Germinal center (tissue), 1 donor: ENCODE measurements at regions not wholly inside any gene's neighbourhood (a gene's known extent, or its start where the extent isn't known, plus 50 kb on each side); places are given as distances from the start of the nearest gene placed in this dataset.

Experiments used
- DNase-seq: peaks from one replicate; pipeline ENCODE4 v3.0.0; 2012; ENCODE audit warnings: mixed read lengths, low spot score

DNA sequence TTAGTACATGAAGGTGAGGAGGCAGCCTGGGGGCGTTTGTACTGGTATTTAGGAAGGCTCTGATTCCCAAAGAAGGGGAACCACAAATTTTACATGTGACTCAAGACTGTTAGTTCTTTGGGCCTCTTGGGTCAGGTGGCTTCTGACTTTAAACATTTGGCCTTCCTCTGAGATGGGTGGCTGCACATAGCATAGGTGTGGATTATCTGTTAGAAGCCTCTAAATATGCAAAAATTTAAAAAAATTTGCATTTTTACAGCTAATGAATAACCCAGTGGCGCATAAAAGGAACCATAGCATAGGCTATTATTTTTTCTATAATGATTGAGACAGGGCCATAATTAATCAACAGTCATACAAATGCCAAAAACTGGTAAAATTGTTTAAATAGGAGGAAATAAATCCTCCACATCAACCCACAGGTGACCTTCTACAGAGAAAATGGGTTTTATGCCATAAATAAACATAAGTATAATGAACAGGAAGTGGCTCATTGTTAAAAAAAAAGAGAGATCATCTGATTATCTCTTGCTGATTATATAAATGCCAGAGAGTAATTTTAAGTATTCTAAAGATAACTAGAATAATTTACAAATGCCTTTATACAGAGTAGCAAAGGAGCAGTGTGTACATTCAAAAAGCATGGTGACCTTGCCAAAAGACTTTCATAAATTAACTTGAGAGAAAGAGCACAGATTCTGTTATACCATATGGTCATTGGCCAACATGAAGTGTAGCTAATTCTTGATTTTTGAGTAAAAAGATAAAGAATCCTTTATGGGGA lies 284.2 kb upstream of the ATP2B1 start:
- no peak for DNase-seq

DNA sequence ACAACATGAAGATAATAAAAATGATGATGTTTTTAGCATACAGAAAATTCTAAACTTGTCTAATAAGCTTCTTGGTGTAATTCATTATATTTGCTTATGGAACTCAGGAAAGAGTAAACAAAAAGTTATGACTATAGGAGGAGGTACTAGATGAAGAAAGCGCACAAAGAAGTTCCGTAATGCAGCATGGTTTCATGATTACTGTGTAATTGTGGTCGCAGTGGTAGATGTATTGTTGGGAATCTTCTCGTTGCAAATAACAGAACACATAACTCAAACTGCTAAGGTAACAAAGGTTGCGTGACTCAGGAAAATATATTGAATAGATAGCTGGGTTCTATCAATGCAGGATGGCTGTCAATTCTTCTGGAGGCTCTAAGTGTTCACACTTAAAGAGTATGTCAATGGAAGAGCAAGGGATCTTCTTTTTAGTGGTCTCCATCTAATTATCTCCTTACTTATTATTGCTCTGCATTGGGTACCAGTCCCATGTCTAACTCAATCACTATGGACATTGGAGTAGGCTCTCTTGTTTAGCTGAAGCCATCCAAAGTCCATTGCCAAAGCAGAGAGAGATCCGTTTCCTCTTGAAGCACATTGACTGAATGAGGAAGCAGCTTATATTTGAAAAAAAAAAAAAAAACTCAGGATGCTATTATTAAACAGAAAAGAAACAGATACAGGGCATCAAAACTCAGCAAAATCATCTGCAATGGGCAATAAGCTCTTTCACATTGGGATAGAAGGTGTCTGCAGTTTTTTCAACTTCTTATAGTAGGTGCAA lies 283.4 kb upstream of the ATP2B1 start:
- DNase-seq, result no peak

DNA sequence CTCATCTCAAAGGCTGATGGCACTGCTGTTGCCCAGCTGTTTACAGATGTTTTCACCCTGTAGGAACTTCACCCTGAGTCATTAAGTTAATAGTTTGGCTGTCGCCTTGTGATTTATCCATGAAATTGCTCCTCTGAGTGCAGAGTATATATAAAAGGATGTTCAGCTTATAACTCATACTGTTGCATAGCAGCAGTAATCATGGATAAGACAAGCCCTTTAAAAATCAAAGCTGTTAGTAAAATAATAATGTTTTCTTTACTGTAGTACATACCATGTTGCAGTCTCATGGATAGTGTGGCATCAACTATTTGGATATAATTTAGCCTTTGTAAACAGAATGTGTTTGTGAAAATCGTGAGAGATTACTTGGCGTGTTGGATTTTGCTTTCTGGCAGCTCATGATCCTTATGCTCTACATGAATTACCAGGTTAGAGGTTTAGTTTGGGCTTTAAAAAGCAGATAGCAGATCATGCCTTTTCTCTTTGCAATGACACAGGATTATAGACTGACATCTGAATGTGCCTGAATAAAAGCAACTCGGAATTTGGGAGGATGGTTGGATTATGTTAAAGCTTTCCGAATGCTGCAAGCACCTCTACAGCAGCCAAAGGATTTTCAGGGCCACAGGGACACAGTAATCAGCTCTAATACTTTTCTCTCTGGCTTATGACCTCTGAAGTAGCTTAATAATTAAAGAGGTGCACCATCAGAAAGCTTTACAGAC lies 279.7 kb upstream of the ATP2B1 start:
- no peak for DNase-seq

DNA sequence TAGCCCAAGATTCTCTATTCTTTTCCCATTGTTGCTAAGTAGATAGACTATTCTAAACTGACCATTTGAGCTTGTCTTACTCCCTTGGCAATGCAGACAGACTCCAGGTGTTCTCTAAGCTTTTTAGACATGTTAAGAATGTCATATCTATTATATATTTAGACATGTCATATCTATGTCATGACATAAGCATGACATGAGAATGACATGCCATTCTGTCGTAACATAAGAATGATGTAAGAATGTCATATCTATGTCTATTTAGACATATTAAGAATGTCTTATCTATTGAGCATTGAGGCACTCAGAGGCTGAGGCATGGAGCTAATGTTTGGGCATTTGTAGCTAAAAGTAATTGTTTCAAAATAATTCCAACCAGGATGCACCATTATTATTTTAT lies 277.3 kb upstream of the ATP2B1 start:
- DNase-seq, result no peak

DNA sequence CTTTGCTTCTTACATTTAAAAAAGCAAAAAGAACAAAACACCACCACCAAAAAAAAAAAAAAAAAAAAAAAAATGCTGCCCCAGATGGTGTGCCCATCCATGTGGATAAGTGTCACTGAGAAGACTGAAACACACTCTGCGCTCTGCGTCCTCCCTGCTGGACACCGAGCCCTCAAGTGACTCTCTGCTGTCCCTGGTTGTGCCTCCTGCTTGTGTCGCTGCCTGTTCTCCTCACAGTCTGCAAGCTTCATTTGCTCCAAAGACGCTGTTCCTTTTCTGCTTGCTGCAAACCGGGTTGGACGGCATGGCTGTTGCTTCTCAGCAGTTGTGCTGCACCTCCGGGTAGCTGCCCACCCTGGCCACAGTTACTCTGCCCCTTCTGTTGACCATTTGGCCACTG lies 276.2 kb upstream of the ATP2B1 start:
- DNase-seq, result no peak

DNA sequence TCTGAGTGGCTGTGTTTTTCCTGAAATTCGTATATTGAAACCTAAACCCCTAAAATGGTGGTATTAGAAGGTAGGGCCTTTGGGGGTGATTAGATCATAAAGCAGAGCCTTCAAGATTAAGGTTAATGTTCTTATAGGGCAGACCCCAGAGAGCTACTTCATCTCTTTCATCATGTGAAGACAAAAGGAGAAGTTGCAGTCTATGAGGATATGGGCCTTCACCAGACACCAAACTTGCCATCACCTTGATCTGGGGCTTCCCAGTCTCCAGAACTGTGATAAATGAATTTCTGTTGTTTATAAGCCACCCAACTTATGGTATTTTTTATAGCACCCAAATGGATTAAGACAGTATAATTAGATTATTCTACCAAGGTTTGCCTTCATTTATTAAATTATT lies 275.0 kb upstream of the ATP2B1 start:
- no peak for DNase-seq

DNA sequence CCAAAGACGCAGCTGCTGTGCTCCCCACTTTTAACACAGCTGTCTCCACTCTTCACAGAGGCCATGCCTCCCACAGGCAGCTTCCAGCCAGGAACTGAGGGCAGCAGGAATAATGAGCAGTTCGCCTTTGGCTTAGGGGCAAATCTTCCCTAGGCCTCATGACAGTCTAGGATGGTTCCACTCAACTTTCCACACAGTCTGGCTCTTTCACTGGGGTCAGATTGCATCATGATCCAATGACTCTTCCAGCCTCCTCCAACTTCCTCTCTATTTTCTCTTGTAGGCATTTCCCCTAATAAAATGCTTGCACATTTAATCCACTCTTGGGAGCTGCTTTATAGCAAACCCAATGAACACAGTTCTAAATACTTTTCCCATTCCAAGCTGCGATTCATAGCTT lies 271.6 kb upstream of the ATP2B1 start:
- DNase-seq, result no peak

DNA sequence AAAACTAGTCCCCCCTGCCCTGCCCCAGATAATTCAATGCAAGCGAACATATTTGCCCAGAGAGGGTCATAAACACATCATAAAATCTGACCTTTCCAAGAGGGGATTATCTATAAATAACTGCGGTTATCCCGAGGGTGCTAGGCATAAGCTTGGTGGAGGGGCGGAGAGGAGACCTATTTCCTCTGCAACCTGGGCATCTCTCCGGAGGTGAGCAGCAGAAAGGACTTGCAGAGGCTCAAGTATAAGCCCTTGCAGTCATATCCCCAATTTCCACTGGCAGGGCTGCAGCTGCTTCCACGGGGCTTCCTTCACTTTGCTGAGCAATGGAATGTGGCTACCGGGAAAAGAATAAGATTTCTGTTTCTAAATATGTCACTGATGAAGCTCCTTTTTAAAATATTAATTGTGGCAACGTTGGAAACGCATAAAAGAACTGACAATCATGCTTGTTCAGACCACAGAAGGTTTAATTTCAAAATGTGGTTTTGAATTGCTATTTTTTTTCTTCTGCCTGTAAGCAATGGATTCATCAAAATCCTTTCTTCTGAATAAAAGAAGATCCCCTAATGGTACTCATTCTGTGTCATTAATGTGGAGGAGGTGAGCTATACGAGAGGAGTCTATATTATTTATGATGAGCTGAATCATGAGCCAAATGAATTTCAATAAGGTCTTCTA lies 268.9 kb upstream of the ATP2B1 start:
- no peak for DNase-seq

DNA sequence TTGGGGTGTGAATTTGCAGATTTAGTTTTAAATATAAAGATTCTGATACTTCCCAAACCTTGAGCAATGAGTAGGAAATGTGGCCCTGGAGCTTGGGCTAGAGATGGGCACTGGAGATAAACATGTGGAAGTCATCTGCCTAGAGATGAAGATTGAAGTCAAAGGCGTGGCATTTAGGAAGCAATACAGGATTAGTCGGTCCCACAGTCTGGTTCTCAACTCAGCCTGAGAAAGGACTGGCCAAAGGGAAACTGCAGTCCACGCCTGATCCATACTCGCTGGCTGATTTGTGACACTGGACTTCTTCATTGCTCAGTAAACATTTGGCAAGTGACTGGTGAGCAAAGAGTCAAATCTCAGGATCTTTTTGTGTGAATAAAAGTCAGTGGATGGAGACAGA lies 268.2 kb upstream of the ATP2B1 start:
- DNase-seq, result no peak

DNA sequence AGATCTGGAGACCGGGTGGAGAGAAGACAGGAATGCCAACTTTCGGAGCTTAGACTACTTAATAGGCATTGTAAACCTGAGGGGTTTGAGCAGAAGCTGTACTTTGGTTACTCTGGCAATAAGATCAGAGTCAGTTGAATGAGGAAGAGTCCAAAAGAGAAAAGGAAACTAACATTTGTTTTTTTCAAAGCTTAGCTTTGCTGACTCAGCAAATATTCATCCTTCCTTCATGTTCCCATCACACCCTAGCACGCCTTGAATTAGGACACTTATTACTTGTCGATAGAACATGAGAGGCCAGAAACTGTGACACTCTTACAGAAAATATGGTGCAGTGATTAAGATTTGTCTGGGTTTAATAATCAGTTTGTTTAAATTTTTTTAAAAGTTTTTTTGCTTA lies 266.9 kb upstream of the ATP2B1 start:
- no peak for DNase-seq

DNA sequence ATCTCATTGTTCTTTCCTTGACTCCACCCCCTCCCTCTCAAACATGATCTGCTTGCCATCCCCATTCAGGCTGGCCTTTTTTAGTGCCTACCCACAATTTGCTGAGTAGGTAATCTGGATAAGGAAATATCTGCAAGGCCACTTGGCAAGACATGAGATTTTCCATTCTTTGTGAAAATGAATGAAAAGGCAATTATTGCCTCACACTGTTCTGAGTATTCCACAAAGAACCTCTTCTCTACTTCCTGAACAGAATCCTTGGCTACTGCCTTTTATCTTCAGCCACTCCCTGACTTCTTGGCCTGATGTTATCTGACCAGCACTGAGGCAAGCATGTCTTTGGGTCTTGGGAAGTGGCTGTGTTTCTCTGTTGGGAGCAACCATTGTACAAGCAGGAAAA lies 263.2 kb upstream of the ATP2B1 start:
- DNase-seq, result no peak

DNA sequence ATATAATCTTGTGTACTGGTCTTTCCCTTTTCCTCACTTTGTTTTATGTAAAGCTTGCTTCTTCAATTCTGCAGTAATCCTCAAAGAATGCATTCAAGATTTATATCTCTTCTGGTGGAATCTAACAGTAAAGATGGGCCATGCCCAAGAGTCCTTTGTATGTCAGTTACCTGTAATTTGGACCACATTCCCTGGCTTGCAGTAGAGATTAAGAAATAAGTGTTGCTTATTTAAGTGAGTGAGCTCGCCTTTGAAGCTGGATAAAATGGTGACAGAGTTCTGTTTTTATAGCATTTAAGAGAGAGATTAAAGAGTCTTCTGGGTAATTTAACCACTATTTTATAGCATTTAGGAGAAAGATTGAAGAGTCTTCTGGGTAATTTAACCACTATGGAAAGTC lies 262.1 kb upstream of the ATP2B1 start:
- no peak for DNase-seq

DNA sequence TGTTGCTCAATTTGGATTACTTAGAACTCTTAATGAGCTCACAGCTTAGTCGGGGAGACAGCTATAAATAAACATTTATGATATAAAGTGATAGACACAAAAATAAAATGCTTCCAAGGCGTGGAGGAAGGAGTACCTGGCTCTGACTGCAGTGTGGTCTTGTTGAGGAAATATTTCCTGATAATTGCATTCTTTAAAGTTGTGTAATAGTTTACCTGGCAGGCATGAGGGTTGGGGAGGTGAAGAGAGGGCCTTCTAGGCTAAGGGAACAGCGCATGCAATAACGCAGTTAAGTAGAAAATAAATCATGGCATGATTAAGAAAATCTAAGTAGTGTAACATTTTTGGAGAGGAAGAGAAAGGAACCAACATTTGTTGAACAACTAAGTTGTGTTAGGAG lies 260.5 kb upstream of the ATP2B1 start:
- DNase-seq, result no peak

DNA sequence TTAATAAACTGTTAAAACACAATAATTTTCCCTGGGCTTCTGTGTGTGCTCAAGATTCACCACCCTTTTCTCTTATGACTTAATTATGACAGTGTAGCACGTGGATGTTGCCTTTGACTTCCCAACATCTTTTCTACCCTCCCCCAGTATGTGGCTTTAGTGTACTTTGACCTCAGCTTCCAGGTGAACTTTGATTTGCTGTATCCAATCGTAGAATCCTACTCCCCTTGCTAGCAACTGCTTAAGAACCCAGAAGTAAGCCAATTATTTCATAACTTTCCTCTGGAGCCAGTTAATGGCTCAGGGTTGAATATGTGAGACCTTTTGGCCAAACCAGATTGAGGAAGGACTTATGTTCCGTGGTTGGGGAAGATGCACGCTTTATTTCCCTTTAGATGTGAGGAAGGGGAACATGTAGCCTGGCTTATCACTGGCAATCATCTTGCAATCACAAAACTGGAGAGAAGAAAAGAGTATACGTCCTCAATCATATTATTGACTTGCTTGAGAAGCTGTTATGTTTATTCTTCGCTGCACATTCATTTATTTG lies 259.6 kb upstream of the ATP2B1 start:
- no peak for DNase-seq

DNA sequence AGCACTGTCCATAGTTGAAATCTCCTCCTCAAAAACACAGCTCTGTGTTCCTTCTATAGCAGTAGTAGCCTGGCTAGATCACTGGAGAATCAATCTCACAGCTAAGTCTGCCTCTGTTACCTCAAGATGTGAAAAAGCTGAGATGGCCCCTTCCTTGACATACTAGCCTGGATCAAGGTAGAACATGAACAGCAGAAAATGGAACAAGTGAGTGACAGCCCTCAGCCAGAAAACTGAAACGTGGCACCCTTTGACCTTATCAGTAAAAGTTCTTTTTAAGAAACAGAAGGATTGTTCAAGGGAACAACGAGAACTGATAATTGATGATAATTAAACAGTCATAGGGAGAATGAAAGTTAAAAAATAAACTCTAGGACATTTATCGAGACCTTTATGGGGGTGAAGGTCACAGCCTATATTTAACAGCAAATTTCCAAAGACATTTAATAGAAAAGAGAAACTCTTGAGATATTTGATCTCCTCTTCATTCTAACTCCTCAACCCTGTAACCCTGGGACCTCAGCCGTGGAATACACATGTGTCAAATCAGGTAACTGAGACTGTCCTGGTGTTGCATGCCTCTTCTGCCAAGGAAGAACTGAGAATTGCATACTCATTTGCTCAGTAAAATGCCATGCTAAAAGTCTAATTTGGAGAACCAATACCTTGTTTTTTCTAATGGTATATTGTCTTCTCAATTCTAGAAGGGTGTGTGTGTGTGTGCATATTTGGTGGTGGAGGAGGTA lies 258.0 kb upstream of the ATP2B1 start:
- DNase-seq, result no peak

DNA sequence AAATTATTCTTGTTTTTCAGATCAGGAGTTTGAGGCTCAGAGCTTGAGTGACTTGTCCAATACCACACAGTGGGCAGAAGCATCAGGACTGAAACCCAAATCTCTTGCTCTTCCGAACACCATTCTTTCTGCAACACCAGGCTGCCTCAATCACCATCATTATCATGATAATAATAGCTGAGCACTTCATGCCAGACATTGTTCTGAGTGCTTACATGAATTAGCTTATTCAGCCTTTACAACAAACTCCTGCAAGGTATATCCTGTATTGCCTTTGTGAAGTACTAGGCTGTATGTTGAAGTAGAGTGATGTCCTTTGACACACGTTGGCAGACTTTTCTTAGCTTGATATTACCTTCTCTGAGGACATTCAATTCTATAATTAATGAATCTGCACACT lies 257.4 kb upstream of the ATP2B1 start:
- no peak for DNase-seq

DNA sequence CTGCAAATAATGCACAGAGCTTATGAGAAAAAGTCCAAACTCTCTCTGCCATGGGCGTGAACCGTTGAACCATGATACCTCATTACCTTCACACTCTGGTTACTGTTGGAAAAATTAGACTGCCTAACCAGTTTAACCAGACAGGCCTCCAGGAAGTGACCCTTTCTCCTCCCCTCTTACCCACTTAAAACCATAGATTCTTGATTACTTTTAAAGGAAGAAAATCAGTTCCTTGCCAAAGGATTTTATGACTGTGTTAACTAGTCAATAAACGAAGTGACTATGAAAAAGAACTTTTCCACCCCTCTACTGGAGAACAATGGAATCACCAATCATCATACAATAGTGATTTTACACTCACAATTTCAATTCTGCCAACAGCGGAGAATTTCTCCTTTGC lies 254.0 kb upstream of the ATP2B1 start:
- DNase-seq, result no peak

DNA sequence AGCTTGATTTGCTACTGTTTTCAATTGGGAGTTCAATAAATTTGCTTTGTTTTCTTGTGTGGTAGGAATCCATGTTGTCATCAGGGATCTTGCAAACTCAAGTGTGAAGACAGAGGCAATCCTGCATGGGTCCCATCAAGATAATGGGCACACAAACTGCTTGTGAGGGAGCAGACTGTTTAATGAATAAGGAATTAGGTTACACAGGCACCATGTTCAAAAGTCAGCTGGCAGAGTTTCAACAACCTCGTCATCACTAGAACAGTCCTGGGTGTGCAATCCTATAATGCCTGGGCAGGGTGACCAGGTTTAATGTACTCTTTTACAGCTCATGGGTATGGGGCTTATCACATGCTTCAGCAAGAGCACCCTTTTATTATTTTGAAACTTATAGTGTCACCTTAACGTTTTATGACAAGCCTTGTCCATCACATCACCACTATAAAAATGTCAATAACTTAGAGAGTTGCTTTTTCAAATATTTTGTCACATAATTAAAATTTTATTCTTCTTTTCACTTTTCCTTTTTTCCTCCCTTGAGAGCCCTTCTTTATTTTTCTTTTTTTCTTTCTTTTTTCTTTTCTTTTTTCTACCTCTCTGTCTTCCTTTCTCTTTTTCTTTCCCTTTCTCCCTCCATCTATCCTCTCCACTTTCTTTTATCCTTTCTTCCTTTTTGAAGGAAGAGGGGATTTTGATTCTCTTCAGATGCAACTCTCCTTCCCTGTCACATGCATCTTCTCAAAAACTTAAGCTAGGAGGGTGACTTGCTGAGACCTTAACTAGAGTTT lies 252.2 kb upstream of the ATP2B1 start:
- DNase-seq, result no peak

DNA sequence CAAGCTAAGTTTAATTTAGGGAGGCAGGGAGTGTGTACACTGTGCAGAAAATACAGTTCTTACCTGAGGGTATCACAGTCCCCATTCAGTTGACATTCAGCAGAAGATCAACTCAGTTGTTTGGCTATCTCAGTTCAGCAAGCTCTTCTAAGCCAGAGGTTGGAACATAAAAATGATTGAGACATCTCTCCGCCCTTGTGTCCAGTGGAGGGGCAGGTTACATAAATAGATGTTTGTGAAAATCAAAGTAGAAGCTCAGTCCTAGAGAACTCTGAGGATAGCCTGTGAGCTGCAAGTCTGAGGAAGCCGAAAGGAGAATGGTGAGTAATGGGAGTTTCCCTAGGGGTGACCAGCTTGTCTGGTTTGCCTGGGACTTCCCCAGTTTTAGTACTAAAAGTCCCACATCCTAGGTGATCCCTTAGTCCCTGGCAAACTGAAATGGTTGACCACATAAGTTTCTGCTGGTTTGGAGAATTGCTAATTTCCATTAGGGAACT lies 251.4 kb upstream of the ATP2B1 start:
- no peak for DNase-seq

DNA sequence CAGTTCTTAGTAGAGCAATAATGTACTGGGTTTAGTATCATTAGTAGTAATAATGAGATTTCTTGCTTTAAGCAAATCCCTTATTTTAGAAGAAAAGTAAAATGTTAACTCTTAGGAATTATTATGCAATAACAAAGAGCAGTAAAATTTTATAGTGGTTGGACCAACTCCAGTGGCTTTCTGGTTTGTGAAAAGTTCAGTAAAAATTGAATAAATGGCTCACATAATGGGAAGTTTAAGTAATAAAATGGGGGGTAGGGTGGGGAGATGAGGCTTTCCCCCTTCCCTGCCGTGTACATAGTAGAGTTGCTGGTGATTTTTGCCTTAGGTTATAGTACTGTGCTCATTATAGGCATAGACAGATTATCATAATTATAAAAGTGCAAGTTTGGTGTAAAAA lies 250.5 kb upstream of the ATP2B1 start:
- no peak for DNase-seq
